Neuronal stem cell (in vitro differentiated cells): ENCODE measurements at regions not wholly inside any gene's neighbourhood (a gene's known extent, or its start where the extent isn't known, plus 50 kb on each side); places are given as distances from the start of the nearest gene placed in this dataset.

Source experiments
- DNase-seq: peaks from one replicate; pipeline ENCODE4 v3.0.0-alpha.2; 2013; ENCODE audit warnings: low spot score
- H2AFZ ChIP-seq: one replicate; pipeline ENCODE4 v1.6.1; 2013; ENCODE audit warnings: mild to moderate bottlenecking, low read length, inconsistent platforms
- H2AK5ac ChIP-seq: 2 replicates; pipeline ENCODE4 v1.6.1; 2013; ENCODE audit warnings: low read depth, mild to moderate bottlenecking, inconsistent platforms, low read length, moderate library complexity, mixed read lengths
- H2BK120ac ChIP-seq: 2 replicates; pipeline ENCODE4 v1.6.1; 2013; ENCODE audit warnings: low read depth, mild to moderate bottlenecking, inconsistent platforms, low read length, moderate library complexity, mixed read lengths
- H2BK12ac ChIP-seq: one replicate; pipeline ENCODE4 v1.6.1; 2013; ENCODE audit warnings: low read length, inconsistent platforms
- H2BK15ac ChIP-seq: 2 replicates; pipeline ENCODE4 v1.6.1; 2013; ENCODE audit warnings: mild to moderate bottlenecking, low read length, inconsistent platforms, mixed read lengths
- H2BK5ac ChIP-seq: one replicate; pipeline ENCODE4 v1.6.1; 2013; ENCODE audit warnings: inconsistent platforms, mild to moderate bottlenecking, low read length, moderate library complexity
- H3K14ac ChIP-seq: one replicate; pipeline ENCODE4 v1.6.1; 2013; ENCODE audit warnings: low read length, inconsistent platforms
- H3K18ac ChIP-seq: 2 replicates; pipeline ENCODE4 v1.6.1; 2013; ENCODE audit warnings: low read length, inconsistent platforms
- H3K23ac ChIP-seq: 2 replicates; pipeline ENCODE4 v1.6.1; 2013; ENCODE audit warnings: low read depth, mild to moderate bottlenecking, mixed read lengths, low read length, inconsistent platforms; ENCODE audit not compliant: poor library complexity
- H3K27ac ChIP-seq: replicated peaks from 3 replicates; pipeline ENCODE4 v1.5.1; 2013; ENCODE audit warnings: low read length, inconsistent platforms
- H3K27me3 ChIP-seq, 3 experiments: 2 replicates each; pipeline ENCODE4 v1.6.1; 2013; ENCODE audit warnings: low read length in 3 of 3, mild to moderate bottlenecking in 2 of 3, inconsistent platforms in 1 of 3, low read depth in 1 of 3, mixed read lengths in 1 of 3, moderate library complexity in 1 of 3; ENCODE audit not compliant: control insufficient read depth in 3 of 3, insufficient read depth in 3 of 3
- H3K36me3 ChIP-seq, 2 donors: replicated peaks in 1 of 2; 2 replicates each; pipeline ENCODE4 v1.6.1; 2013; ENCODE audit warnings: low read length in 2 of 2; ENCODE audit not compliant: control insufficient read depth in 2 of 2, insufficient read depth in 2 of 2
- H3K4ac ChIP-seq: 2 replicates; pipeline ENCODE4 v1.6.1; 2013; ENCODE audit warnings: inconsistent platforms, mild to moderate bottlenecking, low read length, moderate library complexity
- H3K4me1 ChIP-seq, 2 donors: 1 replicate in 1 of 2; 2 replicates in 1 of 2; pipeline ENCODE4 v1.6.1; 2013; ENCODE audit warnings: low read length in 2 of 2, low read depth in 1 of 2; ENCODE audit not compliant: control insufficient read depth in 2 of 2, insufficient read depth in 1 of 2
- H3K4me2 ChIP-seq: one replicate; pipeline ENCODE4 v1.6.1; 2013; ENCODE audit warnings: mild to moderate bottlenecking, low read length, inconsistent platforms; ENCODE audit not compliant: insufficient read depth, poor library complexity, severe bottlenecking
- H3K4me3 ChIP-seq, 2 donors: 2 replicates each; pipeline ENCODE4 v1.5.1; 2013; ENCODE audit warnings: low read length in 2 of 2, mild to moderate bottlenecking in 2 of 2, inconsistent platforms in 1 of 2, moderate library complexity in 1 of 2
- H3K79me1 ChIP-seq: one replicate; pipeline ENCODE4 v1.6.1; 2013; ENCODE audit warnings: low read depth, mild to moderate bottlenecking, inconsistent platforms, low read length, moderate library complexity
- H3K9ac ChIP-seq: one replicate; pipeline ENCODE4 v1.6.1; 2013; ENCODE audit warnings: mild to moderate bottlenecking, low read depth, low read length, inconsistent platforms; ENCODE audit not compliant: poor library complexity
- H3K9me3 ChIP-seq, 2 donors: replicated peaks in 1 of 2; 2 replicates each; pipeline versions ENCODE3 to v1.6.1; 2013; ENCODE audit warnings: low read length in 2 of 2, mild to moderate bottlenecking in 2 of 2, inconsistent platforms in 1 of 2, low read depth in 1 of 2, mixed read lengths in 1 of 2, moderate library complexity in 1 of 2; ENCODE audit not compliant: control insufficient read depth in 2 of 2, insufficient read depth in 1 of 2
- H4K8ac ChIP-seq: one replicate; pipeline ENCODE4 v1.6.1; 2013; ENCODE audit warnings: low read depth, mild to moderate bottlenecking, inconsistent platforms, low read length, moderate library complexity
- H4K91ac ChIP-seq: one replicate; pipeline ENCODE4 v1.6.1; 2013; ENCODE audit warnings: low read length, low read depth, mild to moderate bottlenecking, inconsistent platforms; ENCODE audit not compliant: poor library complexity
- WGBS, 2 donors: extraction: QIAGEN DNeasy Blood & Tissue Kit; methylation state at CpG; one replicate each; pipeline ENCODE4 v1.1.7; 2013; ENCODE audit warnings: missing lambda C conversion rate in 2 of 2, mixed read lengths in 1 of 2; ENCODE audit not compliant: insufficient read length in 2 of 2, insufficient replicate concordance in 1 of 2; ENCODE audit errors: extremely low coverage in 2 of 2; 5-methylcytosine and 5-hydroxymethylcytosine counted together

GRCh38 chr13:36519432-36519831, 87.1 kb downstream of the CCNA1 start:
- H3K14ac ChIP-seq = no peak overlapping the region
- no peaks in the 10 kb centered on the region for H3K79me1 ChIP-seq
- no peak overlapping the region for H2AK5ac ChIP-seq
- H3K27me3 ChIP-seq = no peaks in the 10 kb centered on the region
- H3K4me3 ChIP-seq = no peak overlapping the region
- H3K27ac ChIP-seq = no peak overlapping the region
- peaks cover 0 to 2% of the 10 kb centered on the region in 2 donors for H3K4me1 ChIP-seq
- H3K18ac ChIP-seq = no peak overlapping the region
- H4K91ac ChIP-seq = no peak overlapping the region
- WGBS, 2 donors = no CpG with 5 or more reads among the region's 2 CpGs
- no peaks in the 10 kb centered on the region for H3K9me3 ChIP-seq
- no peak overlapping the region for H3K4me2 ChIP-seq
- no peak overlapping the region for H3K23ac ChIP-seq
- no peak overlapping the region for H2BK5ac ChIP-seq
- H2BK15ac ChIP-seq = no peak overlapping the region
- no peaks in the 10 kb centered on the region for H3K36me3 ChIP-seq
- H2AFZ ChIP-seq = no peak overlapping the region
- no peak overlapping the region for H3K4ac ChIP-seq
- DNase-seq = no peak
- H3K9ac ChIP-seq = no peak overlapping the region
- H4K8ac ChIP-seq = no peak overlapping the region
- no peak overlapping the region for H2BK12ac ChIP-seq
- H2BK120ac ChIP-seq = no peak overlapping the region

DNA sequence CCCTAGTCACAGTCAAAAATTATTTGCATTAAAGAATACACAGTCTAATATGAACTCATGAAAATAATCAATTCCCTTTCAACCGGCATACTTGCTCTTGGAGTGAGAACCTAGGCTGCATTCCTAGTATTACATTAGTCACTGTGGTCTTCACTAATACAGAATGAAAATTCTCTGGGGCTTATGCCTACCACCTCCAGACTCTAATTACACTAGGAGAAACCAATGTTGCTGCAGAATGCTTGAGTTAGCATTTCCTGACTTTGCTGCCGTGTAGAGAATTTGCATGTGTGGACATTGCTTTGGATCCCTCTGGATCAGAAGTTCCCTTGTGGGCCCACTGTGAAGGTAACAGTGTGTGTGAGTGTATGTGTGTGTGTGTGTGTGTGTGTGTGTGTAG, 87.8 kb downstream of the CCNA1 start:
- Histone ChIP-seq H3K9me3 (no peaks in the 10 kb centered on the region), H2AK5ac (no peak overlapping the region), H3K79me1 (no peaks in the 10 kb centered on the region), H3K4me1 (peaks cover 0 to 2% of the 10 kb centered on the region in 2 donors), H2BK15ac (no peak overlapping the region), H2BK120ac (no peak overlapping the region), H3K4ac (no peak overlapping the region), H3K36me3 (no peaks in the 10 kb centered on the region), H4K91ac (no peak overlapping the region), H4K8ac (peak overlapping the region; percentile 24), H3K27me3 (no peaks in the 10 kb centered on the region), H3K14ac (no peak overlapping the region), H2BK12ac (no peak overlapping the region), H3K23ac (no peak overlapping the region), H3K9ac (no peak overlapping the region), H3K18ac (no peak overlapping the region), H3K4me2 (no peak overlapping the region), H3K4me3 (no peak overlapping the region), H3K27ac (no peak overlapping the region), H2AFZ (no peak overlapping the region), H2BK5ac (no peak overlapping the region)
- DNase-seq = no peak
- no CpG with 5 or more reads among the region's 2 CpGs for WGBS, 2 donors

DNA sequence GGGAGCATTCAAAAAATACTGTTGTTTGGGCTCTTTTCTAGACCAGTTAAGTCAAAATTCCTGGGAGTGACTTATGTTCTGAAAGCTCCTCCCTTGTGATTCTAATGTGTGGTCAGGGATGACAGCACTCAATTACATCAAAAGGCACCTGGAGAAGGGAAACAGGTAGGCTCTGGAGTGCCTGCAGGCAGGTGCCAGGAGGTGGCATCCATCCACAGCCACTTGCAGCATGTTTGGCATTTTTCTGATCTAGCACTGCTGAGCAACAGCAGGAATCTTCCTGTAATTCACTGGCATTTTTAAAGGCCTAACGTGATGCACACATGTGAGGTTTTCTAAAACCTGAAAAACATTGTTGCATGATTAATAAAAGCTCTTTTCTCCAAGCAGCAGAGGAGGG, 94.6 kb downstream of the CCNA1 start:
- Histone ChIP-seq H2AFZ (no peak overlapping the region), H3K27me3 (no peaks in the 10 kb centered on the region), H4K91ac (no peak overlapping the region), H2BK15ac (no peak overlapping the region), H3K4me2 (no peak overlapping the region), H3K9me3 (no peaks in the 10 kb centered on the region), H3K4ac (no peak overlapping the region), H3K18ac (no peak overlapping the region), H4K8ac (no peak overlapping the region), H2BK12ac (no peak overlapping the region), H3K27ac (no peak overlapping the region), H3K9ac (no peak overlapping the region), H3K4me3 (no peak overlapping the region), H3K14ac (no peak overlapping the region), H3K23ac (no peak overlapping the region), H2AK5ac (no peak overlapping the region), H2BK120ac (no peak overlapping the region), H3K79me1 (no peaks in the 10 kb centered on the region), H2BK5ac (no peak overlapping the region), H3K4me1 (peaks cover 0 to 2% of the 10 kb centered on the region in 2 donors), H3K36me3 (no peaks in the 10 kb centered on the region)
- WGBS, 2 donors = no CpG with 5 or more reads among the region's 1 CpG
- no peak for DNase-seq

GRCh38 chr13:36528105-36528504, 95.8 kb downstream of the CCNA1 start:
- H4K91ac ChIP-seq = no peak overlapping the region
- H3K4me3 ChIP-seq = no peak overlapping the region
- H4K8ac ChIP-seq = no peak overlapping the region
- H2BK120ac ChIP-seq = no peak overlapping the region
- no peaks in the 10 kb centered on the region for H3K9me3 ChIP-seq
- H3K4me1 ChIP-seq = peaks cover 0 to 2% of the 10 kb centered on the region in 2 donors
- no peak overlapping the region for H3K4me2 ChIP-seq
- H3K36me3 ChIP-seq = no peaks in the 10 kb centered on the region
- H2BK15ac ChIP-seq = no peak overlapping the region
- no peak overlapping the region for H2AK5ac ChIP-seq
- H3K23ac ChIP-seq = no peak overlapping the region
- no peak overlapping the region for H3K9ac ChIP-seq
- no peak overlapping the region for H3K27ac ChIP-seq
- WGBS, 2 donors = no CpG with 5 or more reads among the region's 8 CpGs
- H2AFZ ChIP-seq = no peak overlapping the region
- H3K18ac ChIP-seq = no peak overlapping the region
- H2BK12ac ChIP-seq = no peak overlapping the region
- H3K79me1 ChIP-seq = no peaks in the 10 kb centered on the region
- H3K4ac ChIP-seq = no peak overlapping the region
- DNase-seq = no peak
- no peak overlapping the region for H3K14ac ChIP-seq
- no peak overlapping the region for H2BK5ac ChIP-seq
- H3K27me3 ChIP-seq = no peaks in the 10 kb centered on the region
